Activated CD4-positive, alpha-beta memory T cell treated with anti-CD3 and anti-CD28 coated beads, Interleukin-2, amount 10 ng/mL, durations not matched to agents 7 days and 5 days (primary cell): ENCODE measurements at regions not wholly inside any gene's neighbourhood (a gene's known extent, or its start where the extent isn't known, plus 50 kb on each side); places are given as distances from the start of the nearest gene placed in this dataset.
"Not testable (repeated sequence)": the region's sequence is repeated elsewhere in the genome, so short reads cannot be mapped to it uniquely, and the experiment has no call there.

Source experiments
- CTCF ChIA-PET: fragments of 350-600 bp; sonication (Branson Sonifier 250); formaldehyde crosslinking; loops from one replicate; lab custom pipeline; 2021; ENCODE audit warnings: antibody characterized with exemption, inconsistent platforms; lab: Charles Lee
- POLR2A ChIA-PET: fragments of 350-600 bp; sonication (Branson Sonifier 250); formaldehyde crosslinking; loops from one replicate; lab custom pipeline; 2021; ENCODE audit warnings: antibody characterized with exemption; lab: Charles Lee
- DNase-seq: peaks from one replicate; pipeline ENCODE4 v3.0.0-alpha.2; 2020
- H3K27ac Mint-ChIP-seq: one replicate; pipeline ENCODE4 v1.8.0; 2021; ENCODE audit warnings: mild to moderate bottlenecking, mixed read lengths
- H3K27me3 Mint-ChIP-seq: one replicate; pipeline ENCODE4 v1.8.0; 2021; ENCODE audit warnings: mixed read lengths
- H3K36me3 Mint-ChIP-seq: one replicate; pipeline ENCODE4 v1.8.0; 2021; ENCODE audit warnings: low read depth, mixed read lengths
- H3K4me1 Mint-ChIP-seq: one replicate; pipeline ENCODE4 v1.8.0; 2021; ENCODE audit warnings: mixed read lengths
- H3K4me3 Mint-ChIP-seq: one replicate; pipeline ENCODE4 v1.8.0; 2021; ENCODE audit warnings: mild to moderate bottlenecking, mixed read lengths
- H3K9me3 Mint-ChIP-seq: one replicate; pipeline ENCODE4 v1.8.0; 2021; ENCODE audit warnings: mixed read lengths

GRCh38 chr11:90453525-90453924 is 230.7 kb upstream of the CHORDC1 start:
- Mint-ChIP-seq H3K36me3 (no peaks in the 10 kb centered on the region), H3K4me1 (no peaks in the 10 kb centered on the region), H3K4me3 (no peak overlapping the region), H3K9me3 (no peaks in the 10 kb centered on the region), H3K27me3 (no peaks in the 10 kb centered on the region), H3K27ac (no peak overlapping the region)
- ChIA-PET POLR2A (no interaction called here), CTCF (no interaction called here)
- no peak for DNase-seq

GRCh38 chr11:90449606-90450005 is 226.8 kb upstream of the CHORDC1 start:
- H3K9me3 Mint-ChIP-seq = no peaks in the 10 kb centered on the region
- H3K4me1 Mint-ChIP-seq = no peaks in the 10 kb centered on the region
- POLR2A ChIA-PET = no interaction called here
- no peak overlapping the region for H3K27ac Mint-ChIP-seq
- no peak for DNase-seq
- CTCF ChIA-PET = no interaction called here
- H3K4me3 Mint-ChIP-seq = no peak overlapping the region
- H3K36me3 Mint-ChIP-seq = no peaks in the 10 kb centered on the region
- no peaks in the 10 kb centered on the region for H3K27me3 Mint-ChIP-seq

GRCh38 chr11:90448256-90448655 is 225.4 kb upstream of the CHORDC1 start:
- Mint-ChIP-seq H3K4me1 (no peaks in the 10 kb centered on the region), H3K9me3 (no peaks in the 10 kb centered on the region), H3K27ac (no peak overlapping the region), H3K4me3 (no peak overlapping the region), H3K36me3 (no peaks in the 10 kb centered on the region), H3K27me3 (no peaks in the 10 kb centered on the region)
- DNase-seq = no peak
- ChIA-PET CTCF (no interaction called here), POLR2A (no interaction called here)

- ChIA-PET CTCF (no interaction called here), POLR2A (no interaction called here)
- H3K4me3 Mint-ChIP-seq = no peak overlapping the region
- no peaks in the 10 kb centered on the region for H3K9me3 Mint-ChIP-seq
- no peaks in the 10 kb centered on the region for H3K36me3 Mint-ChIP-seq
- no peak overlapping the region for H3K27ac Mint-ChIP-seq
- no peak for DNase-seq
- no peaks in the 10 kb centered on the region for H3K27me3 Mint-ChIP-seq
- H3K4me1 Mint-ChIP-seq = no peaks in the 10 kb centered on the region
These were observed 224.8 kb upstream of the CHORDC1 start for GRCh38 chr11:90447618-90448017.

GRCh38 chr11:90446207-90446606 is 223.4 kb upstream of the CHORDC1 start:
- POLR2A ChIA-PET = no interaction called here
- no peaks in the 10 kb centered on the region for H3K27me3 Mint-ChIP-seq

GRCh38 chr11:90438069-90438468 is 215.2 kb upstream of the CHORDC1 start:
- Mint-ChIP-seq H3K9me3 (no peaks in the 10 kb centered on the region), H3K36me3 (no peaks in the 10 kb centered on the region), H3K27ac (no peak overlapping the region), H3K27me3 (no peaks in the 10 kb centered on the region), H3K4me3 (no peak overlapping the region), H3K4me1 (no peaks in the 10 kb centered on the region)
- POLR2A ChIA-PET = no interaction called here
- CTCF ChIA-PET = no interaction called here
- no peak for DNase-seq

More at GRCh38 chr11:90446207-90446606, 223.4 kb upstream of the CHORDC1 start:
- Mint-ChIP-seq H3K36me3 (no peaks in the 10 kb centered on the region), H3K9me3 (no peaks in the 10 kb centered on the region), H3K4me1 (no peaks in the 10 kb centered on the region), H3K4me3 (no peak overlapping the region), H3K27ac (no peak overlapping the region)
- no peak for DNase-seq
- CTCF ChIA-PET = no interaction called here

GRCh38 chr11:90434858-90435257 is 212.0 kb upstream of the CHORDC1 start:
- H3K36me3 Mint-ChIP-seq = no peaks in the 10 kb centered on the region
- ChIA-PET CTCF (no interaction called here), POLR2A (no interaction called here)

GRCh38 chr11:90428836-90429235 is 206.0 kb upstream of the CHORDC1 start:
- Mint-ChIP-seq H3K9me3 (no peaks in the 10 kb centered on the region), H3K4me3 (no peak overlapping the region), H3K27me3 (no peaks in the 10 kb centered on the region), H3K36me3 (no peaks in the 10 kb centered on the region), H3K4me1 (no peaks in the 10 kb centered on the region), H3K27ac (no peak overlapping the region)
- ChIA-PET POLR2A (no interaction called here), CTCF (no interaction called here)
- no peak for DNase-seq

More at GRCh38 chr11:90434858-90435257, 212.0 kb upstream of the CHORDC1 start:
- Mint-ChIP-seq H3K4me1 (no peaks in the 10 kb centered on the region), H3K9me3 (no peaks in the 10 kb centered on the region), H3K27ac (no peak overlapping the region), H3K4me3 (no peak overlapping the region), H3K27me3 (no peaks in the 10 kb centered on the region)
- DNase-seq = no peak

GRCh38 chr11:90426442-90426841 is 203.6 kb upstream of the CHORDC1 start:
- H3K27me3 Mint-ChIP-seq = no peaks in the 10 kb centered on the region
- no peaks in the 10 kb centered on the region for H3K9me3 Mint-ChIP-seq
- H3K4me1 Mint-ChIP-seq = no peaks in the 10 kb centered on the region
- H3K36me3 Mint-ChIP-seq = no peaks in the 10 kb centered on the region
- H3K4me3 Mint-ChIP-seq = no peak overlapping the region
- H3K27ac Mint-ChIP-seq = no peak overlapping the region
- POLR2A ChIA-PET = no interaction called here
- CTCF ChIA-PET = no interaction called here
- no peak for DNase-seq

GRCh38 chr11:90423378-90423777 is 200.5 kb upstream of the CHORDC1 start:
- CTCF ChIA-PET = no interaction called here
- no peak for DNase-seq
- H3K27me3 Mint-ChIP-seq = no peaks in the 10 kb centered on the region

GRCh38 chr11:90422787-90423186 is 199.9 kb upstream of the CHORDC1 start:
- CTCF ChIA-PET, H3K27ac Mint-ChIP-seq, POLR2A ChIA-PET, H3K27me3 Mint-ChIP-seq, H3K4me1 Mint-ChIP-seq, DNase-seq, H3K4me3 Mint-ChIP-seq, H3K36me3 Mint-ChIP-seq, H3K9me3 Mint-ChIP-seq: not testable (repeated sequence)

More at GRCh38 chr11:90423378-90423777, 200.5 kb upstream of the CHORDC1 start:
- no peaks in the 10 kb centered on the region for H3K36me3 Mint-ChIP-seq
- H3K4me1 Mint-ChIP-seq = no peaks in the 10 kb centered on the region
- H3K4me3 Mint-ChIP-seq = no peak overlapping the region
- POLR2A ChIA-PET = no interaction called here
- no peaks in the 10 kb centered on the region for H3K9me3 Mint-ChIP-seq
- H3K27ac Mint-ChIP-seq = no peak overlapping the region

- DNase-seq = no peak
- Mint-ChIP-seq H3K4me1 (no peaks in the 10 kb centered on the region), H3K4me3 (no peak overlapping the region), H3K27me3 (no peaks in the 10 kb centered on the region), H3K36me3 (no peaks in the 10 kb centered on the region), H3K27ac (no peak overlapping the region), H3K9me3 (no peaks in the 10 kb centered on the region)
- POLR2A ChIA-PET = no interaction called here
- CTCF ChIA-PET = no interaction called here
These were observed 191.4 kb upstream of the CHORDC1 start for GRCh38 chr11:90414221-90414620.

- ChIA-PET POLR2A (no interaction called here), CTCF (no interaction called here)
- H3K36me3 Mint-ChIP-seq = no peaks in the 10 kb centered on the region
- H3K4me3 Mint-ChIP-seq = no peak overlapping the region
- no peak for DNase-seq
- no peaks in the 10 kb centered on the region for H3K9me3 Mint-ChIP-seq
- H3K27me3 Mint-ChIP-seq = no peaks in the 10 kb centered on the region
- H3K27ac Mint-ChIP-seq = no peak overlapping the region
- no peaks in the 10 kb centered on the region for H3K4me1 Mint-ChIP-seq
These were observed 184.5 kb upstream of the CHORDC1 start for GRCh38 chr11:90407350-90407749.

- Mint-ChIP-seq H3K36me3 (no peaks in the 10 kb centered on the region), H3K4me1 (no peaks in the 10 kb centered on the region), H3K27me3 (no peaks in the 10 kb centered on the region), H3K4me3 (no peak overlapping the region), H3K9me3 (no peaks in the 10 kb centered on the region), H3K27ac (no peak overlapping the region)
- CTCF ChIA-PET = interaction anchor here (0.6 kb wide), 1 partner anchor 16 kb away, joined by 3 read pairs; no protein-coding TSS in a partner anchor
- DNase-seq = no peak
- POLR2A ChIA-PET = no interaction called here
These were observed 169.8 kb upstream of the CHORDC1 start for GRCh38 chr11:90392692-90393091.
